ENCODE measurements at regions not wholly inside any gene's neighbourhood (a gene's known extent, or its start where the extent isn't known, plus 50 kb on each side); places are given as distances from the start of the nearest gene placed in this dataset.

- no peaks in the 10 kb centered on the region for H3K36me3 ChIP-seq (ENCODE audit: insufficient read depth, low read length)
- 0 out of 2 replicates have a peak, but pooled peaks cover 3% of the 10 kb centered on the region for H3K4me1 ChIP-seq (ENCODE audit: insufficient read depth, low read length)
- H3K9me3 ChIP-seq (ENCODE audit: control insufficient read depth, insufficient read depth, low read length): no peaks in the 10 kb centered on the region
- no peak overlapping the region for H3K9ac ChIP-seq (ENCODE audit: low read depth, low read length)
Measured at GRCh38 chr4:135256111-135256510, 1054.5 kb upstream of the PABPC4L start.

DNA sequence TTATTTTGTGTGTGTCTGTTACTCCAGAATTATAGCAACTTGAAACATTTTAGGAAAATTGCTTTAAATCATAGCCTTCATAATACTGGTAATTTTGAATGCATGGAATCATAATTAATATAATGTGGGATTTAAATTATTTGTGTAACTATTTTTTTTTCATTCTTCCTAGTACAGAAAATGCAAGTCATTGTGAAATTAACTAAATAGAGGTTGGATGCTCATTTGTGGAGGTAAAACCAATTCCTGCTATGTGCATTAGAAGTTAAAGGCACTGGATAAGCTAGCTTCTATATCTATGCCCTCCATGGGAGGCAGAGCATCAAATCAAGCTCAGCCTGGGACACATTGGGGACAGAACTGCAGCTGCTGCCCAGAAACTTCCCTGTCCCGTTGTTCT is 1048.5 kb upstream of the PABPC4L start:
- Histone ChIP-seq H3K36me3 (ENCODE audit: insufficient read depth, low read length) (no peaks in the 10 kb centered on the region), H3K9me3 (ENCODE audit: control insufficient read depth, insufficient read depth, low read length) (no peaks in the 10 kb centered on the region), H3K4me1 (ENCODE audit: insufficient read depth, low read length) (peaks cover 18% of the 10 kb centered on the region), H3K9ac (ENCODE audit: low read depth, low read length) (no peak overlapping the region)

- Histone ChIP-seq H3K9me3 (ENCODE audit: control insufficient read depth, insufficient read depth, low read length) (no peaks in the 10 kb centered on the region), H3K9ac (ENCODE audit: low read depth, low read length) (no peak overlapping the region), H3K36me3 (ENCODE audit: insufficient read depth, low read length) (no peaks in the 10 kb centered on the region), H3K4me1 (ENCODE audit: insufficient read depth, low read length) (peaks cover 28% of the 10 kb centered on the region)
Measured at GRCh38 chr4:135249024-135249423, 1047.4 kb upstream of the PABPC4L start.

DNA sequence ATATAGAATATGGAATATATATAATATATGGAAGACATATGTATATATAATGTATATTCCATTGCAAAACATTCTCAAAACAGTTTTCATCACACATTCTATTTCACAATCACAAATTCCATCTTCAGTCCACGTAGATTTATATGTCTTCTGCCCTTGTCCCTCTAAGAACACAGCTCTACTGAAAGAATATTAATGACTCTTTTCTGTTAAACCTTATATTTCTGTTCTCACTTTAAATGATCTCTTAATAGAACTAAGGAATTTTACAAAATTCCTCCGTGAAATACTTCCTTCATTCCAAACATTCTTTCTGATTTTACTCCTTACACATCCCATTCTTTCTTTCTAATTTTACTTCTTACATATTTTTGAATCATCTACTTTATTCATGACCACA is 1043.1 kb upstream of the PABPC4L start:
- no peaks in the 10 kb centered on the region for H3K36me3 ChIP-seq (ENCODE audit: insufficient read depth, low read length)
- H3K4me1 ChIP-seq (ENCODE audit: insufficient read depth, low read length): peaks cover 22% of the 10 kb centered on the region
- no peak overlapping the region for H3K9ac ChIP-seq (ENCODE audit: low read depth, low read length)
- H3K9me3 ChIP-seq (ENCODE audit: control insufficient read depth, insufficient read depth, low read length): no peaks in the 10 kb centered on the region

DNA sequence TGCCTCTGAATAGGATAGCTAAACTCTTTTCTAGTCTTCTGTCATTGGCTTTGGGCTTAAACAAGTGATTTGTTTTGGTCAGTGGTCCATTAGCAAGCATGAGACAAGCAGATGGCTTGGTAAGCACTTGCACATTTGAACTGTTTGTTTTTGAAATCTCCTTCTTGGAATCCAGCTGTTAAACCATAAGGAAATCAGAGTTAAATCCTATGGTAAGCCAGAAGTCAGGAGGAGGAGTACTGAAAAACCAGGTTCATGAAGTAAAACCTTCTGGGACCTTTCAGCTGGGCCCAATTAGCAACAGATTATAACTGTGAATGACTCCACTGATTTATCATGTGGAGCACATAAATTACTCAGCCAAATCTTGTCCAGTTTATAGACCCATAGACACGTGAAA is 1042.5 kb upstream of the PABPC4L start:
- Histone ChIP-seq H3K9ac (ENCODE audit: low read depth, low read length) (no peak overlapping the region), H3K36me3 (ENCODE audit: insufficient read depth, low read length) (no peaks in the 10 kb centered on the region), H3K4me1 (ENCODE audit: insufficient read depth, low read length) (peaks cover 19% of the 10 kb centered on the region), H3K9me3 (ENCODE audit: control insufficient read depth, insufficient read depth, low read length) (no peaks in the 10 kb centered on the region)

DNA sequence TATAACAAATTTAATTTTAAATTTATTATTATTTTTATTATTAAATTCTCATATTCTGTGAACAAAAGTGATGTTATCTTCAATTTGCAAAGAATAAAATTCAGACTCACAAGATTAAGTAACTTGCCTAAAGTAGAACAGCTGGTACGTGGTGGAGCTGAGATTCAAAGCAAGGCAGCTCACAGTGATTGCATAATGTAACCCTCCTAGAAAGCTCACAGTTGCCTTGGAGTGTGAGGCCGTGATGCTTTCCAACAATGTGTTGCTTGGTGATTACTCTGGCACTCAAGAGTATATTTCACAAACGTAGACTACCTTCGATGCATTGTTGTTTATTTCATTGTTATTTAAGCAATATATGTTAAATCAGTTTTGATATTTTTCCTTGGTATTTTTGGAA is 1039.2 kb upstream of the PABPC4L start:
- Histone ChIP-seq H3K36me3 (ENCODE audit: insufficient read depth, low read length) (no peaks in the 10 kb centered on the region), H3K4me1 (ENCODE audit: insufficient read depth, low read length) (peaks cover 15% of the 10 kb centered on the region; the same call in 1 of the 2 replicates), H3K9me3 (ENCODE audit: control insufficient read depth, insufficient read depth, low read length) (no peaks in the 10 kb centered on the region), H3K9ac (ENCODE audit: low read depth, low read length) (no peak overlapping the region)

DNA sequence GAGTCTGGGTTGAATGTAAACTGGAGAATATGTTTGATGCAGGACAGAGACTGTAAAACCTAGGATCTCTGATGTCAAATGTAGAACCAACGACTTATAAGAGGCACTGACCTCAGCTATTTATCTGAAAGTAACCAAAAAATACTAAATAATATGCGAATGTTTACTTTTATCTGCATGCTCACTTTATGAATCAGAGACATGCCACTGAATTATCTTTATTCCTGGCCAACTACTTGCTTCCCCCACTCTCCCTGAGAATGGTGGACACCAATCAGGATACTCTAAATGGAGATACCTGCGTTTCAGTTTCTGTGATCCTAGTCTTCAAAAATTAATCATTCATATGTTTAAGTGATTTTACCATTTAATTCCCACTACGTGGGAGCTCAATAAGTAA is 1038.4 kb upstream of the PABPC4L start:
- peaks cover 11% of the 10 kb centered on the region; the same call in 1 of the 2 replicates for H3K4me1 ChIP-seq (ENCODE audit: insufficient read depth, low read length)
- H3K36me3 ChIP-seq (ENCODE audit: insufficient read depth, low read length): no peaks in the 10 kb centered on the region
- H3K9ac ChIP-seq (ENCODE audit: low read depth, low read length): no peak overlapping the region
- H3K9me3 ChIP-seq (ENCODE audit: control insufficient read depth, insufficient read depth, low read length): no peaks in the 10 kb centered on the region

- no peaks in the 10 kb centered on the region for H3K9me3 ChIP-seq (ENCODE audit: control insufficient read depth, insufficient read depth, low read length)
Measured at GRCh38 chr4:135238940-135239339, 1037.4 kb upstream of the PABPC4L start.

DNA sequence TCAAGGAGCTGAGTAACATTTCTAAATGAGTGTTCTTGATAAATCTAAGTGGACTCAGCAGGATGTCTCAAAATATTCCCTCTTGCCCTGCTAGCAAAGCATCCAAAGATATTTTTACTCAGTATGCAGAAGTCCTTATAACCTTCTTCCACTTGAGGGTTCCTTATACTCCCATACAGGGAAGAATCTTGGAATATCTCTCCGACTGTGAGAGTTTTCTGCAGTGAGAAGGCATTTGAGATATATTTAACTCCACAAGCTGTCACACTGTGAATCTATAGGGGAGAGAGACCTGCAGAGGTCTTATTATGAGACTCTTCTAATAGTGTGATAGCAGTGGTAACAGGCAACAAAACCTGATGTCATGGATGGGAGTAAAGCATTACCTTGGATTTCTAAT is 1034.5 kb upstream of the PABPC4L start:
- Histone ChIP-seq H3K36me3 (ENCODE audit: insufficient read depth, low read length) (no peaks in the 10 kb centered on the region), H3K9ac (ENCODE audit: low read depth, low read length) (no peak overlapping the region), H3K4me1 (ENCODE audit: insufficient read depth, low read length) (no peaks in the 10 kb centered on the region), H3K9me3 (ENCODE audit: control insufficient read depth, insufficient read depth, low read length) (no peaks in the 10 kb centered on the region)

More at GRCh38 chr4:135238940-135239339, 1037.4 kb upstream of the PABPC4L start:
- peaks cover 1% of the 10 kb centered on the region; the same call in 1 of the 2 replicates for H3K4me1 ChIP-seq (ENCODE audit: insufficient read depth, low read length)
- no peaks in the 10 kb centered on the region for H3K36me3 ChIP-seq (ENCODE audit: insufficient read depth, low read length)
- H3K9ac ChIP-seq (ENCODE audit: low read depth, low read length): no peak overlapping the region

- H3K9me3 ChIP-seq (ENCODE audit: control insufficient read depth, insufficient read depth, low read length): no peaks in the 10 kb centered on the region
- H3K9ac ChIP-seq (ENCODE audit: low read depth, low read length): no peak overlapping the region
- no peaks in the 10 kb centered on the region for H3K36me3 ChIP-seq (ENCODE audit: insufficient read depth, low read length)
- no peaks in the 10 kb centered on the region for H3K4me1 ChIP-seq (ENCODE audit: insufficient read depth, low read length)
Measured at GRCh38 chr4:135227842-135228241, 1026.3 kb upstream of the PABPC4L start.

- no peaks in the 10 kb centered on the region for H3K4me1 ChIP-seq (ENCODE audit: insufficient read depth, low read length)
- no peaks in the 10 kb centered on the region for H3K9me3 ChIP-seq (ENCODE audit: control insufficient read depth, insufficient read depth, low read length)
- no peaks in the 10 kb centered on the region for H3K36me3 ChIP-seq (ENCODE audit: insufficient read depth, low read length)
- H3K9ac ChIP-seq (ENCODE audit: low read depth, low read length): no peak overlapping the region
Measured at GRCh38 chr4:135225551-135225950, 1024.0 kb upstream of the PABPC4L start.

DNA sequence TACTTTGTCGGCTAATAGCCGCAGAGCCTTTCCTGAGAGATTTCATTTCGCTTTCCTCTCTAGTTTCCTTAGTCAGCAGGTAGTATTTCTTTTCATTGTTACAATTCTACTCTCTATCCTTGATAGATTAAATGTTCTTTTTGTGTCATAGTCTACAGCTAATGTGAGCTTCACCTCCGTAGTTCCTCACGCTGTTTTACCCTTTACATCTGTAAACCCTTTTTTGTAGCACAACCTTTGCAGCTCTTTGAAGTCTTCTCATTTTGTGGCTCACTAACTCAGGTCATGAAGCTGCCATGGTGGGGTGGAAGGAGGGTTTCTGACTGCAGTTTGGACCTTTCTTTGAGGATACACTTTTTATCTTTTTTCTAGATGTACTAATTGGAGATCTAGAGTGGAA is 1008.8 kb upstream of the PABPC4L start:
- no peaks in the 10 kb centered on the region for H3K36me3 ChIP-seq (ENCODE audit: insufficient read depth, low read length)
- no peaks in the 10 kb centered on the region for H3K4me1 ChIP-seq (ENCODE audit: insufficient read depth, low read length)
- no peak overlapping the region for H3K9ac ChIP-seq (ENCODE audit: low read depth, low read length)
- H3K9me3 ChIP-seq (ENCODE audit: control insufficient read depth, insufficient read depth, low read length): no peaks in the 10 kb centered on the region

DNA sequence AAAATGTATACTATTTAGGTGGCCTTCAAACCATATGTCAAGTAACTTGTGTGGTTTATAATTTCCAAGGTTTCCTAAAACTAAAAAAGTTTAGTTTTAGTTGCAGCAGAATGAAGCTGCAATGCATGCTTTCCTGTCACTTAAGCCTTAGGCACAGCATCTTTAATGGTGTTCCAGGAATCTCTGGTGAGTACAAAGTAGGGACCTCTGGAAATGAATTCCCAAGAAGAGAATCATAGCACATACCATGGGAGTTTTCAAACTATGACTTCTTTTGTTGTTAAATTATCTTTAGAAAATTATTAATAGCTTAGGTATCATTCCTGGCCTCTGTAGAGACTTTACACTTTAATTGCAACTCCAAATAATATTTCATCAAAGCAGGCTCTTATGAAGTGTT is 1005.9 kb upstream of the PABPC4L start:
- H3K4me1 ChIP-seq (ENCODE audit: insufficient read depth, low read length): no peaks in the 10 kb centered on the region
- no peak overlapping the region for H3K9ac ChIP-seq (ENCODE audit: low read depth, low read length)
- no peaks in the 10 kb centered on the region for H3K36me3 ChIP-seq (ENCODE audit: insufficient read depth, low read length)
- no peaks in the 10 kb centered on the region for H3K9me3 ChIP-seq (ENCODE audit: control insufficient read depth, insufficient read depth, low read length)

DNA sequence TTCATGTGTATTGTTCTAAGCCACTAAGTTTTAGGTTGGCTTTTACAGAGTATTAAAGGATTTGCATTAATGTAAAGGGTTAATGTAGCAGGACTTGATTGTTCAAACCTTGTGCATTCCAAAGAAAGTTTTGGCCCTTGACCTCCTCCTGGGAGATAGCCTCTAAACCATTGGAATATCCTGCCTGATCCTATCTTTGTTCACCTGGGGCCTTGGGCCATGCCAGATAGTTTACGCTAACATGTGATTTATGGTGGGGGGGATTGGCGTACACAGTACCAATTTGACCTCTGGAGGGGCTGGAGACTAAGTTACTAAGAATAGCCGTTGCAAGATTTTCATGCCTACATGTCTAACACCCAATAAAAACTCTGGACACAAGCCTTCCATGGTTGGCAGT is 1002.7 kb upstream of the PABPC4L start:
- Histone ChIP-seq H3K4me1 (ENCODE audit: insufficient read depth, low read length) (no peaks in the 10 kb centered on the region), H3K36me3 (ENCODE audit: insufficient read depth, low read length) (no peaks in the 10 kb centered on the region), H3K9me3 (ENCODE audit: control insufficient read depth, insufficient read depth, low read length) (no peaks in the 10 kb centered on the region), H3K9ac (ENCODE audit: low read depth, low read length) (no peak overlapping the region)

GRCh38 chr4:135201081-135201480 is 999.5 kb upstream of the PABPC4L start:
- Histone ChIP-seq H3K9me3 (ENCODE audit: control insufficient read depth, insufficient read depth, low read length) (no peaks in the 10 kb centered on the region), H3K36me3 (ENCODE audit: insufficient read depth, low read length) (no peaks in the 10 kb centered on the region), H3K9ac (ENCODE audit: low read depth, low read length) (no peak overlapping the region), H3K4me1 (ENCODE audit: insufficient read depth, low read length) (no peaks in the 10 kb centered on the region)

GRCh38 chr4:135197641-135198040 is 996.1 kb upstream of the PABPC4L start:
- Histone ChIP-seq H3K9ac (ENCODE audit: low read depth, low read length) (no peak overlapping the region), H3K36me3 (ENCODE audit: insufficient read depth, low read length) (no peaks in the 10 kb centered on the region; the same call in 1 of the 2 replicates), H3K4me1 (ENCODE audit: insufficient read depth, low read length) (no peaks in the 10 kb centered on the region), H3K9me3 (ENCODE audit: control insufficient read depth, insufficient read depth, low read length) (0 out of 2 replicates have a peak, but pooled peaks cover 4% of the 10 kb centered on the region)
